ENCODE measurements at regions not wholly inside any gene's neighbourhood (a gene's known extent, or its start where the extent isn't known, plus 50 kb on each side); places are given as distances from the start of the nearest gene placed in this dataset.

DNA sequence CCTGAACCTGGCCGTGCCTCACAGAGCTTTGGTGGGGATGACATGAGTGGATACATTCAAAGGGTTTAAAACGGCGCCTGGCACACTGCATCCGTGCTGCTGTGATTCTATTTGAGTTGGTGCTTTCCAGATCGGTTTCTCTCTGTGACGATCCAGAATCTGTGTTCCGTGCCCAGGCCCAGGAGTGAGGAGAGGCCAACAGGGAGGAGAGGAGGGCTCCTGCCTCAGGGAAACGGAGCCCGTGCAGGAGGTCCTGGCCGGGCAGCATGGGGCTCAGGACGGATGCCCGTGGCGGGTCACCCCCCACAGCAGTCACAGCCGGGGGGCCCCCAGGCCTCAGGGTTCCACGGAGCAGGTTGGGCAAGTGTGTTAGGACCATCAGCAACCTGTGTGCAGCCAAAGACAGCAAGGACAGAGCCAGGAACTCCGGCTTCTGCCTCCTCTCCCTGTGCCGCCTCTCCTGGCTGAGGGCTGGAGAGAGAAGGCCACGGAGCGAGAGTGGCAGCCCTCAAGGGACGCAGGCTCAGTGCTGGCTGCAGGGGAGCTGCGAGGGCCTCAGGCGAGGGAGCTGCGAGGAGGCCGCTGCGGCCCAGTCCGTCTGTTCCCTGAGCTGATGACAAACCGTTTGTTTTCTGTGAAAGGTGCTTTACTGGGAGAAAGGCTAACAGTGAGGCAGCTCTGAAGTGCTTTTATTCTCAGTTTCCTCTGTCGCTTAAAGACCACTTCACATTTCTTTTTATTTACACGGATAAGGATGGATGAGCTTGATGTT lies 99.3 kb downstream of the METRNL start:
- no peaks in the 10 kb centered on the region for H3K27me3 Mint-ChIP-seq (ENCODE audit: low read depth)
- no peaks in the 10 kb centered on the region for H3K9me3 Mint-ChIP-seq
- no peak for DNase-seq (ENCODE audit: low spot score)
- no peak overlapping the region for H3K27ac Mint-ChIP-seq
- no peak overlapping the region for H3K4me3 Mint-ChIP-seq
- no peaks in the 10 kb centered on the region for H3K4me1 Mint-ChIP-seq (ENCODE audit: low read depth)
- H3K36me3 Mint-ChIP-seq (ENCODE audit: low read depth), result no peaks in the 10 kb centered on the region

GRCh38 chr17:83179374-83179773 lies 100.0 kb downstream of the METRNL start:
- DNase-seq (ENCODE audit: low spot score), result no peak
- Mint-ChIP-seq H3K4me3 (no peak overlapping the region), H3K27me3 (ENCODE audit: low read depth) (no peaks in the 10 kb centered on the region), H3K4me1 (ENCODE audit: low read depth) (no peaks in the 10 kb centered on the region), H3K36me3 (ENCODE audit: low read depth) (no peaks in the 10 kb centered on the region), H3K9me3 (no peaks in the 10 kb centered on the region), H3K27ac (no peak overlapping the region)

DNA sequence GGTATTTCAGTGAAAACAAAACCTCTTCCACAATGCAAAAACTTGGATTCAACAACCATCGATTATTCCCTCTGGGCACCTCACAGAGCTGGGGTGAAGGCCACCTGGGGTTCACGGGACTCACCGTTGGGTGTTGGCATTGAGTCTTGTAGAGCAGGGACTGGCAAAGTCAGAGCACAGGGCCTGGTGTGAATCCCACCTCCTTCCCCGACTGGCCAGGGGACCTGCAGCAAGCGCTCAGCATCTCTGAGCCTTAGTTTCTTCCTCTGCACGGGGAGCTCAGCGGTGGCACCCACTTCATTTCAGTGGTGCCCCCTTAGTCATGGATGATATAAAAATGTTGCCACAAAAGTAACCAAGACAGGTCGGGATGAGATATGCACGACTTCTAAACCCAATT lies 100.4 kb downstream of the METRNL start:
- Mint-ChIP-seq H3K36me3 (ENCODE audit: low read depth) (no peaks in the 10 kb centered on the region), H3K27ac (no peak overlapping the region), H3K4me3 (no peak overlapping the region), H3K4me1 (ENCODE audit: low read depth) (no peaks in the 10 kb centered on the region), H3K27me3 (ENCODE audit: low read depth) (no peaks in the 10 kb centered on the region), H3K9me3 (no peaks in the 10 kb centered on the region)
- DNase-seq (ENCODE audit: low spot score), result no peak

DNA sequence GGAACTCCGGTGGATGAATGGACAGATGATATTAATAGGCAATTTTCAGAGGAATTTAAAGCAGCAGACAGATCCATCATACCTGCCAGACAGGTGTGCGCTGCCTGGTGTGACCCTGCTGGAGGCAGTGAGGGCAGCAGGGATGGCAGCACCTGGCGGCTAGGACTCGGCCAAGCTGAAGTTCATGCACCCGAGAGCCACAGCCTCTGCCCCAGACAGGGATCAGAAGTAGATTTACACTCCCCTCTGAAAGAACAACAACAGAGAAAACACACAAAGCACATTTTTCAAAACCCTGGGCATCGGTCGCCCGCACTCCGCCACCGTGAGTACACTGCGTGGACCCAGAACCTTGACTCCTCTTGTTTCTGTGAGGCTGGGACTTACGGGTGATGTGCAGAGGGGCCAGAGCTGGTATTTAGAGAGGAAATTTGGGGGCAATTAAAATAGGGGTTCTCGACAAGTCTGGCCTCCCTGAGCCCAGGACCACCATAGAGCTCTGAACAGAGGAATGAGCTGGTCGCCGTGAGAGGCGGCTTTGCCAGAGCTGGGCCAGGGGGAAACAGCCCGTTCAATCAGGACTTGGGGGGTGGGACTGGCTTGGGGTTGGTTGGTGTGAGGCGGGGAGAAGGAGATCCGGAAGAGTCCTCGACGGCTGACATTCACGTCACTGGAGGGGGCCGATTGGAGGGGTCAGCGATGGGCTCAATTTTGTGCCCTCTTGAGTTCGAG lies 101.0 kb downstream of the METRNL start:
- no peak for DNase-seq (ENCODE audit: low spot score)
- Mint-ChIP-seq H3K4me1 (ENCODE audit: low read depth) (no peaks in the 10 kb centered on the region), H3K27me3 (ENCODE audit: low read depth) (no peaks in the 10 kb centered on the region), H3K9me3 (no peaks in the 10 kb centered on the region), H3K36me3 (ENCODE audit: low read depth) (no peaks in the 10 kb centered on the region), H3K4me3 (no peak overlapping the region), H3K27ac (no peak overlapping the region)

GRCh38 chr17:83180996-83181481 lies 101.6 kb downstream of the METRNL start:
- no peaks in the 10 kb centered on the region for H3K36me3 Mint-ChIP-seq (ENCODE audit: low read depth)
- no peaks in the 10 kb centered on the region for H3K27me3 Mint-ChIP-seq (ENCODE audit: low read depth)
- H3K4me1 Mint-ChIP-seq (ENCODE audit: low read depth), result no peaks in the 10 kb centered on the region
- H3K4me3 Mint-ChIP-seq, result no peak overlapping the region
- DNase-seq (ENCODE audit: low spot score), result peak; percentile 3
- H3K9me3 Mint-ChIP-seq, result no peaks in the 10 kb centered on the region
- no peak overlapping the region for H3K27ac Mint-ChIP-seq

GRCh38 chr17:83181991-83182619 lies 102.7 kb downstream of the METRNL start:
- Mint-ChIP-seq H3K36me3 (ENCODE audit: low read depth) (no peaks in the 10 kb centered on the region), H3K27ac (no peak overlapping the region), H3K4me1 (ENCODE audit: low read depth) (no peaks in the 10 kb centered on the region), H3K27me3 (ENCODE audit: low read depth) (no peaks in the 10 kb centered on the region), H3K4me3 (no peak overlapping the region), H3K9me3 (no peaks in the 10 kb centered on the region)
- no peak for DNase-seq (ENCODE audit: low spot score)

DNA sequence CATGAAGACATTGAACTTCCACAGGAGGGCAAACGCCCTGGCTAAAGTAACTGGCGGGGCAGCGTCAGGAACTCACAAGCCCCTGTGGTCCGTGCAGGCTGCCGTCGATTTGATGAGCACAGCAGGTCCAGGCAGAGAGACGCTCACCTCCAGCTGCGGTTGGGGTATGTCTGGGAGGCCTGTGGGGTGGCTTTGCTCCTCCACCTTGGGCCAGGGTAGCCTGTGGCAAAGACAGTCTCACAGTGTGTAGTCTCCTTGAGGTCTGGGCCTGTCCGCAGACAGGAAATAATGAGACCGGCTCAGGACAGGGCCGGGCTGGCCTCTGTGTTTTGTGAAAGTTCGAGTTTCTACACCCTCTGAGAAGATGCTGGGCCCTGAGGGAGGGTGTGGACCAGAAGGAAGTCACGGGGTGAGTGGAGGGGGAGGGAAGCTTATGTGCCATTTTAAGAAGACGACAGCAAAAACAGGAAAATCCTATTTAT lies 103.3 kb downstream of the METRNL start:
- no peak for DNase-seq (ENCODE audit: low spot score)
- Mint-ChIP-seq H3K9me3 (peaks cover under 1% of the 10 kb centered on the region), H3K27ac (no peak overlapping the region), H3K4me3 (no peak overlapping the region), H3K4me1 (ENCODE audit: low read depth) (no peaks in the 10 kb centered on the region), H3K27me3 (ENCODE audit: low read depth) (no peaks in the 10 kb centered on the region), H3K36me3 (ENCODE audit: low read depth) (no peaks in the 10 kb centered on the region)

- H3K4me1 Mint-ChIP-seq (ENCODE audit: low read depth), result no peaks in the 10 kb centered on the region
- H3K4me3 Mint-ChIP-seq, result no peak overlapping the region
- no peaks in the 10 kb centered on the region for H3K27me3 Mint-ChIP-seq (ENCODE audit: low read depth)
- no peaks in the 10 kb centered on the region for H3K36me3 Mint-ChIP-seq (ENCODE audit: low read depth)
- H3K27ac Mint-ChIP-seq, result no peak overlapping the region
- DNase-seq (ENCODE audit: low spot score), result no peak
- peaks cover 7% of the 10 kb centered on the region for H3K9me3 Mint-ChIP-seq
Observed at GRCh38 chr17:83183145-83183948, 103.9 kb downstream of the METRNL start.

- Mint-ChIP-seq H3K27ac (no peak overlapping the region), H3K27me3 (ENCODE audit: low read depth) (no peaks in the 10 kb centered on the region), H3K4me3 (no peak overlapping the region), H3K36me3 (ENCODE audit: low read depth) (no peaks in the 10 kb centered on the region), H3K9me3 (peaks cover 11% of the 10 kb centered on the region), H3K4me1 (ENCODE audit: low read depth) (no peaks in the 10 kb centered on the region)
- DNase-seq (ENCODE audit: low spot score), result no peak
Observed at GRCh38 chr17:83183951-83184506, 104.6 kb downstream of the METRNL start.

DNA sequence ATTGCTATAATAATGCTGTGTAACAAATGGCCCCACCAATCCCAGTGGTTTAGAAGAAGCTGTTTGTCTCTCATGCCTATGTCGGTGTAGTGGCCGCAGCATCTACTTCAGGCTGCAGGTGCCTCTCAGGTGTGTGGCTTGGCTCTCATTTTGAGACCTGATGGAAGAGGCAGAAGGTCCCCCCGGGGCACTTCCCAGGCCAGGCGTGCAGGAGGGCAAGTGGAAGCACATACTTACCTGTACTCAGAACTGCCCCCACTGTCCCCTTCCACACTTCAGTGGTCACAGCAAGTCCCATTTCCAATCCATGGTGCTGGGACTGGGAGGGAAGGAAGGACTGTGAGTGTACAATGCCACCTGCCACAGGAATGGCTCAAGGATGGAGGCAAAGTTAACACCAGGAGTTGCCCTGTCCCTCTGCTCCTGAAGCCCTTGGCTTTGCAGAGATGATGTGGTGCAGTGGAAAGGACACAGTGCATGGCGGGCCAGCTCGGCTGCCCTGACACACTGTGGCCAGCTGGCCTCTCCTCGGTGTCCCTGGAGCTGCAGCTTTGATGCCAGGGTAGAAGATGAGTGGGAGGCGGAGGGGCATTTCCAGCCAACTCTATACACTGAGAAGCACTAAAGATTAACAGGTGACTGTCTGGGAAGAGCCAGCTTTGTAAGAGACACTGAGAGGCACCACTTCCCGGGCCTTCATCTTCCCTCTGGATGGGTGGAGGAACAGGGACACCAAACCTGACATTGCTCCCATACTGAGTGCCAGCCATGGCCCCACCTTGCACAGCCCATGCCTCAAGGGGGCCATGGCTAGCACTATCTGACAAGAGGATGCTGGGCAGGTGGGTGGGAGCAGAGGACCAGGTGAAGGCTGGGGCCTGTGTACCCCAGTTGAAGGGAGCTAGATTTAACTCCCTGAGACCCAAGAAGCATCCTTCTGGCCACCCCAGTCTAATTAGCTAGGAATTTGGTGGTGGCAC lies 105.9 kb downstream of the METRNL start:
- no peak overlapping the region for H3K4me3 Mint-ChIP-seq
- no peaks in the 10 kb centered on the region for H3K27me3 Mint-ChIP-seq (ENCODE audit: low read depth)
- no peaks in the 10 kb centered on the region for H3K4me1 Mint-ChIP-seq (ENCODE audit: low read depth)
- H3K27ac Mint-ChIP-seq, result no peak overlapping the region
- no peaks in the 10 kb centered on the region for H3K36me3 Mint-ChIP-seq (ENCODE audit: low read depth)
- peaks cover 11% of the 10 kb centered on the region for H3K9me3 Mint-ChIP-seq
- DNase-seq (ENCODE audit: low spot score), result no peak

GRCh38 chr17:83186226-83186625 lies 106.8 kb downstream of the METRNL start:
- no peak overlapping the region for H3K27ac Mint-ChIP-seq
- no peak overlapping the region for H3K4me3 Mint-ChIP-seq
- H3K36me3 Mint-ChIP-seq (ENCODE audit: low read depth), result no peaks in the 10 kb centered on the region
- H3K9me3 Mint-ChIP-seq, result peaks cover 11% of the 10 kb centered on the region
- no peaks in the 10 kb centered on the region for H3K27me3 Mint-ChIP-seq (ENCODE audit: low read depth)
- peak; percentile 3 for DNase-seq (ENCODE audit: low spot score)
- H3K4me1 Mint-ChIP-seq (ENCODE audit: low read depth), result peaks cover 2% of the 10 kb centered on the region

GRCh38 chr17:83186751-83187421 lies 107.5 kb downstream of the METRNL start:
- H3K27ac Mint-ChIP-seq, result no peak overlapping the region
- no peaks in the 10 kb centered on the region for H3K27me3 Mint-ChIP-seq (ENCODE audit: low read depth)
- peaks cover 2% of the 10 kb centered on the region for H3K4me1 Mint-ChIP-seq (ENCODE audit: low read depth)
- no peak overlapping the region for H3K4me3 Mint-ChIP-seq
- H3K36me3 Mint-ChIP-seq (ENCODE audit: low read depth), result no peaks in the 10 kb centered on the region
- DNase-seq (ENCODE audit: low spot score), result peak; percentile 3
- peaks cover 11% of the 10 kb centered on the region for H3K9me3 Mint-ChIP-seq

Data from T-helper 2 cell treated with Interferon-gamma antibody and Interleukin-4, amounts not matched to agents 5 μg/mL and 100 μg/mL, for 36 hours (primary cell).